GM12878 (cell line): ENCODE measurements at regions not wholly inside any gene's neighbourhood (a gene's known extent, or its start where the extent isn't known, plus 50 kb on each side); places are given as distances from the start of the nearest gene placed in this dataset.
A peak's percentile ranks its signal among the peaks of the same experiment; 100 is the strongest.

Experiments
- ATAC-seq: fragments of 200-7000 bp; cut with Tn5 transposase; 3 replicates; pipeline ENCODE4 v1.9.1; 2020; ENCODE audit warnings: mild to moderate bottlenecking, moderate library complexity
- BruUV-seq: library from RNA; stranded (reverse); fragments of 400-500 nt; replicated peaks from 2 replicates; lab custom pipeline; 2021; lab: Mats Ljungman, UMichigan
- CTCF ChIA-PET: fragments of 300-600 bp; sonication (Branson Sonifier 250); formaldehyde crosslinking; extraction: SDS; loops from one replicate; lab custom pipeline; 2021; ENCODE audit warnings: inconsistent platforms; lab: Yijun Ruan, JAX
- POLR2A ChIA-PET: fragments of 350-600 bp; formaldehyde crosslinking; extraction: SDS; loops from one replicate; lab custom pipeline; 2021; ENCODE audit warnings: inconsistent platforms; lab: Charles Lee
- RAD21 ChIA-PET: fragments of 300-600 bp; sonication (Branson Sonifier 250); formaldehyde crosslinking; loops from one replicate; lab custom pipeline; 2023; ENCODE audit warnings: antibody characterized with exemption; ENCODE audit not compliant: unreplicated experiment; lab: Charles Lee
- SMC1A ChIA-PET: fragments of 300-600 bp; sonication (Branson Sonifier 250); formaldehyde crosslinking; loops from one replicate; lab custom pipeline; 2023; ENCODE audit not compliant: unreplicated experiment, uncharacterized antibody; lab: Charles Lee
- DNase-seq: peaks from one replicate; pipeline ENCODE4 v3.0.0-alpha.2; 2011; ENCODE audit warnings: low read depth, low spot score
- FAIRE-seq: peaks from 3 replicates; lab custom pipeline; 2011; peaks lifted over from hg19 to GRCh38; lab: Jason Lieb, UNC
- H2AFZ ChIP-seq: 2 replicates; pipeline ENCODE4 v1.6.0; 2011; ENCODE audit warnings: low read depth, low read length, control low read depth; ENCODE audit not compliant: control insufficient read depth
- H3K27ac ChIP-seq: 2 replicates; pipeline ENCODE4 v1.5.1; 2011; ENCODE audit warnings: control low read depth; ENCODE audit not compliant: control insufficient read depth, insufficient read depth
- H3K27me3 ChIP-seq, 2 experiments: replicated peaks in 1 of 2; 2 replicates each; pipeline versions ENCODE4 v1.6.0 to v1.6.1; 2011; ENCODE audit warnings: low read length in 1 of 2; ENCODE audit not compliant: control insufficient read depth in 2 of 2, insufficient read depth in 2 of 2
- H3K36me3 ChIP-seq, 2 experiments: 2 replicates each; pipeline ENCODE4 v1.5.1; 2011; ENCODE audit warnings: low read length in 1 of 2; ENCODE audit not compliant: control insufficient read depth in 2 of 2, insufficient read depth in 2 of 2
- H3K4me1 ChIP-seq: 2 replicates; pipeline ENCODE4 v1.6.1; 2011; ENCODE audit warnings: mild to moderate bottlenecking, low read length, moderate library complexity, mixed read lengths; ENCODE audit not compliant: control insufficient read depth, insufficient read depth
- H3K4me2 ChIP-seq: 2 replicates; pipeline ENCODE4 v1.6.0; 2011; ENCODE audit warnings: control low read depth; ENCODE audit not compliant: control insufficient read depth, insufficient read depth
- H3K4me3 ChIP-seq: fragments of 200-600 bp; sonication (generic); 2 replicates; pipeline ENCODE4 v1.5.1; 2016
- H3K79me2 ChIP-seq: 2 replicates; pipeline ENCODE4 v1.6.0; 2011; ENCODE audit warnings: low read length; ENCODE audit not compliant: control insufficient read depth, insufficient read depth
- H3K9ac ChIP-seq: 2 replicates; pipeline ENCODE4 v1.8.0; 2011; ENCODE audit warnings: low read length, control low read depth, mixed read lengths; ENCODE audit not compliant: control insufficient read depth, insufficient read depth
- H3K9me3 ChIP-seq: replicated peaks from 3 replicates; pipeline ENCODE4 v1.5.1; 2011; ENCODE audit warnings: mild to moderate bottlenecking, low read length; ENCODE audit not compliant: control insufficient read depth, insufficient read depth
- H4K20me1 ChIP-seq: 2 replicates; pipeline ENCODE4 v1.6.0; 2011; ENCODE audit not compliant: control insufficient read depth, insufficient read depth
- BHLHE40 ChIP-seq, 2 experiments: fragments of 450-650 bp in 1 of 2; IDR thresholded peaks; 2 replicates each; pipeline ENCODE4 v1.6.1; 2011 to 2017; ENCODE audit warnings: low read depth in 2 of 2, borderline replicate concordance in 1 of 2, improper control_type of control experiment in 1 of 2, low read length in 1 of 2, mild to moderate bottlenecking in 1 of 2
- MEF2A ChIP-seq: IDR thresholded peaks from 2 replicates; pipeline ENCODE4 v1.6.1; 2011; ENCODE audit warnings: low read depth, mild to moderate bottlenecking, low read length, moderate library complexity; ENCODE audit not compliant: insufficient read depth
- MTA2 ChIP-seq: fragments of 450-650 bp; IDR thresholded peaks from 2 replicates; pipeline ENCODE4 v1.6.1; 2016; ENCODE audit warnings: low read depth, mild to moderate bottlenecking, moderate library complexity
- PKNOX1 ChIP-seq: fragments of 450-650 bp; IDR thresholded peaks from 2 replicates; pipeline ENCODE4 v1.6.1; 2016; ENCODE audit warnings: mild to moderate bottlenecking
- POLR2AphosphoS5 ChIP-seq: IDR thresholded peaks from 2 replicates; pipeline ENCODE4 v1.6.1; 2011; ENCODE audit warnings: mild to moderate bottlenecking, low read length, inconsistent platforms
- PRDM15 ChIP-seq: fragments of 450-650 bp; formaldehyde crosslinking; IDR thresholded peaks from 2 replicates; pipeline ENCODE4 v1.4.0; 2020; ENCODE audit warnings: mild to moderate bottlenecking, moderate library complexity
- RAD21 ChIP-seq: IDR thresholded peaks from 2 replicates; pipeline ENCODE4 v1.6.1; 2011; ENCODE audit warnings: mild to moderate bottlenecking, low read depth, low read length, moderate library complexity; ENCODE audit not compliant: insufficient read depth
- RELB ChIP-seq: fragments of 450-650 bp; IDR thresholded peaks from 2 replicates; pipeline ENCODE4 v1.6.1; 2017; ENCODE audit warnings: low read depth, mild to moderate bottlenecking, moderate library complexity
- SMC3 ChIP-seq: IDR thresholded peaks from 2 replicates; pipeline ENCODE4 v1.6.1; 2011; ENCODE audit warnings: low read length, improper control_type of control experiment, borderline replicate concordance
- SRF ChIP-seq, 2 experiments: IDR thresholded peaks; 2 replicates each; pipeline ENCODE4 v1.6.1; 2011; ENCODE audit warnings: low read depth in 2 of 2, low read length in 2 of 2, mild to moderate bottlenecking in 1 of 2, moderate library complexity in 1 of 2
- TARDBP ChIP-seq: IDR thresholded peaks from 2 replicates; pipeline ENCODE4 v1.6.1; 2016; ENCODE audit warnings: borderline replicate concordance
- TBL1XR1 ChIP-seq: IDR thresholded peaks from 2 replicates; pipeline ENCODE4 v1.6.1; 2012; ENCODE audit warnings: low read depth, low read length, improper control_type of control experiment
- TCF3 ChIP-seq: IDR thresholded peaks from 2 replicates; pipeline ENCODE4 v1.6.1; 2012; ENCODE audit warnings: low read depth, mild to moderate bottlenecking, low read length, borderline replicate concordance; ENCODE audit not compliant: insufficient read depth
- YY1 ChIP-seq: IDR thresholded peaks from 2 replicates; pipeline ENCODE4 v1.6.1; 2011; ENCODE audit warnings: low read depth, mild to moderate bottlenecking, low read length
- WGBS: methylation state at CpG from one replicate; pipeline ENCODE4 v1.1.6; 2016; ENCODE audit warnings: low lambda C conversion rate; ENCODE audit not compliant: insufficient replicate concordance, insufficient coverage; ENCODE audit errors: missing lambda C conversion rate; 5-methylcytosine and 5-hydroxymethylcytosine counted together
- in situ Hi-C: fragments of 300-500 bp; cut with MboI; formaldehyde crosslinking; loops from 9 replicates; pipeline ENCODE4 v1.14.3; 2018; ENCODE audit warnings: mixed read lengths
- intact Hi-C: fragments of 100-400 bp; cut with micrococcal nuclease; formaldehyde crosslinking; loops from one replicate; pipeline ENCODE4 v1.14.2; 2022; ENCODE audit not compliant: unreplicated experiment

- Histone ChIP-seq H3K9me3 (no peaks in the 10 kb centered on the region), H3K4me3 (no peak overlapping the region), H4K20me1 (no peaks in the 10 kb centered on the region), H3K27me3 (no peaks in the 10 kb centered on the region), H3K27ac (no peak overlapping the region), H3K79me2 (no peaks in the 10 kb centered on the region), H3K4me2 (no peak overlapping the region), H3K4me1 (no peaks in the 10 kb centered on the region), H2AFZ (peak overlapping the region; percentile 51), H3K36me3 (no peaks in the 10 kb centered on the region), H3K9ac (no peak overlapping the region)
- SMC1A ChIA-PET = interaction anchor here (1.1 to 2.0 kb wide), 3 partner anchors 9 to 255 kb away, joined by 3 to 5 read pairs (median 3); no protein-coding TSS in a partner anchor
- in situ Hi-C loops = no loop called here
- CTCF ChIA-PET = interaction anchor here (0.6 to 2.5 kb wide), 13 partner anchors 8 to 1245 kb away, joined by 3 to 9 read pairs (median 3); no protein-coding TSS in a partner anchor
- WGBS = 48% methylated on average over 10 of the region's 10 CpGs
- no TSS peak for BruUV-seq
- FAIRE-seq (peak; percentile 38), ATAC-seq (peak; percentile 96), DNase-seq (no peak)
- RAD21 ChIA-PET = interaction anchor here (0.9 to 1.5 kb wide), 6 partner anchors 51 to 355 kb away, joined by 3 to 6 read pairs (median 4); no protein-coding TSS in a partner anchor
- intact Hi-C loops = loop anchor here (1.0 kb wide), 1 partner anchor 252 kb away; no protein-coding TSS in a partner anchor
- POLR2A ChIA-PET = no interaction called here
- TF ChIP-seq MTA2 (no peak), RELB (no peak), PKNOX1 (no peak), TCF3 (no peak), YY1 (0 out of 2 replicates have a peak, but pooled peaks have one; percentile 28), RAD21 (peak; percentile 95), PRDM15 (CRISPR knock-in tag) (no peak), MEF2A (peak; percentile 89), POLR2AphosphoS5 (no peak), BHLHE40 (IDR thresholded peaks at IDR 0.05; ENCODE audit: borderline replicate concordance in 1 of 2, low read depth in 2 of 2, low read length in 1 of 2) (no peak), TBL1XR1 (no peak), TARDBP (no peak), SRF (IDR thresholded peaks at IDR 0.05; ENCODE audit: low read depth in 2 of 2, low read length in 2 of 2) (no peak), SMC3 (peak; percentile 68; the same call in 1 of the 2 replicates)
Measured at GRCh38 chr7:10889266-10889898, 84.3 kb upstream of the PHF14 start.
